HG03571 (cell line): ENCODE measurements at regions not wholly inside any gene's neighbourhood (a gene's known extent, or its start where the extent isn't known, plus 50 kb on each side); places are given as distances from the start of the nearest gene placed in this dataset.

Experiments used
- ATAC-seq: cut with Tn5 transposase; IDR thresholded peaks from one replicate; pipeline ENCODE4 v1.9.1; 2021; ENCODE audit not compliant: unreplicated experiment

GRCh38 chr3:23028294-23028693, 174.8 kb upstream of the UBE2E2 start:
- no peak for ATAC-seq

GRCh38 chr3:23029001-23029400, 174.1 kb upstream of the UBE2E2 start:
- no peak for ATAC-seq

GRCh38 chr3:23035927-23036640, 167.0 kb upstream of the UBE2E2 start:
- no peak for ATAC-seq

- no peak for ATAC-seq
These were observed 166.4 kb upstream of the UBE2E2 start for GRCh38 chr3:23036728-23037127.

- ATAC-seq = no peak
These were observed 164.7 kb upstream of the UBE2E2 start for GRCh38 chr3:23038471-23038870.

- no peak for ATAC-seq
These were observed 161.0 kb upstream of the UBE2E2 start for GRCh38 chr3:23041918-23042696.

- no peak for ATAC-seq
These were observed 158.7 kb upstream of the UBE2E2 start for GRCh38 chr3:23044463-23044862.

- ATAC-seq = no peak
These were observed 156.6 kb upstream of the UBE2E2 start for GRCh38 chr3:23046536-23046935.

GRCh38 chr3:23051240-23052140, 151.6 kb upstream of the UBE2E2 start:
- no peak for ATAC-seq

- no peak for ATAC-seq
These were observed 150.9 kb upstream of the UBE2E2 start for GRCh38 chr3:23052208-23052607.

- ATAC-seq = no peak
These were observed 150.5 kb upstream of the UBE2E2 start for GRCh38 chr3:23052620-23053019.

- ATAC-seq = no peak
These were observed 147.3 kb upstream of the UBE2E2 start for GRCh38 chr3:23055733-23056376.

- ATAC-seq = no peak
These were observed 140.5 kb upstream of the UBE2E2 start for GRCh38 chr3:23062582-23062981.

GRCh38 chr3:23062982-23063381, 140.1 kb upstream of the UBE2E2 start:
- no peak for ATAC-seq

- no peak for ATAC-seq
These were observed 136.0 kb upstream of the UBE2E2 start for GRCh38 chr3:23067116-23067515.

- ATAC-seq = no peak
These were observed 135.0 kb upstream of the UBE2E2 start for GRCh38 chr3:23068016-23068728.

- no peak for ATAC-seq
These were observed 131.8 kb upstream of the UBE2E2 start for GRCh38 chr3:23071296-23071695.

GRCh38 chr3:23071758-23072157, 131.4 kb upstream of the UBE2E2 start:
- ATAC-seq = no peak

- no peak for ATAC-seq
These were observed 130.4 kb upstream of the UBE2E2 start for GRCh38 chr3:23072693-23073092.

GRCh38 chr3:23073724-23074305, 129.3 kb upstream of the UBE2E2 start:
- no peak for ATAC-seq
